Stimulated activated CD4-positive, alpha-beta T cell treated with anti-CD3 and anti-CD28 coated beads, Interleukin-12 subunit alpha, Interleukin-12 subunit beta, amount 100 ng/mL, for 24 hours (primary cell): ENCODE measurements at regions not wholly inside any gene's neighbourhood (a gene's known extent, or its start where the extent isn't known, plus 50 kb on each side); places are given as distances from the start of the nearest gene placed in this dataset.

Source experiments
- DNase-seq, 2 experiments: peaks; one replicate each; pipeline ENCODE4 v3.0.0-alpha.2; 2020; ENCODE audit warnings: low read depth in 2 of 2

DNA sequence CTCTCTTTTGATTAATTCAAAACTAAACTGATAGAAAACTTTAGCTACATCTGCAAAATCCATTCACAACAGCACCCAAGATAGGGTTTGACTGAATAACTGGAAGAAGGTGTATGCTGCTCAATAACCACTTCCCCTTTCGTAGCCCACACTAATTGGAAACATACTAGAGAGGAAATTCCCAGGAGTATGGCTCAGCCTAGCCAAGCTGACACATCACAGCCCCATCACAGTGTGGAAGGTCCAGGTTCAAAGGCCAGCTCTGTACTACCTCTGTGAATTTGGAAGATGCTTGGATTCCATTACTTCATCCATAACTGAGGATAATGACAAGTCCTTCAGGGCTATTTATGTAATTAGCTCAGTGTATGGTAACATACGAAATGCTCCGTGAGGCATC, 185.4 kb downstream of the FBXO15 start:
- no peak for DNase-seq

DNA sequence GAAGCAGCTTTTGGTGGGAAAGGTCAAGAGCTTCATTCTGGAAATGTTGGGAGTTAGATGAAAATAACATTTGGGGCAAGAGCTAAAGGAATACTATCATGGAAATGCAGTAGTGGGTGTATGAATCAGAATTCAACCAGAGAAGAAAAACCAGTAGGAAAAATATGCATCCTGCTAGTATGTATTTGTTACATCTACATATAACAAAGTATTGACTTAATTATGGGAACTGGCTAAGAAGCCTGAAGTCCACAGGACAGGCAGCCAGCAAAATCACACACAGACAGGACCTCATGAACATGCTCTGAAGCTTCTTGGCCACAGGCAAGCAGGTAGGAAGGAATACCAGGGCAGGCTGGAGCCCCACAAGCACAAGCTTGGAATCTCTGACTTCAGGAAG, 185.8 kb downstream of the FBXO15 start:
- no peak for DNase-seq

DNA sequence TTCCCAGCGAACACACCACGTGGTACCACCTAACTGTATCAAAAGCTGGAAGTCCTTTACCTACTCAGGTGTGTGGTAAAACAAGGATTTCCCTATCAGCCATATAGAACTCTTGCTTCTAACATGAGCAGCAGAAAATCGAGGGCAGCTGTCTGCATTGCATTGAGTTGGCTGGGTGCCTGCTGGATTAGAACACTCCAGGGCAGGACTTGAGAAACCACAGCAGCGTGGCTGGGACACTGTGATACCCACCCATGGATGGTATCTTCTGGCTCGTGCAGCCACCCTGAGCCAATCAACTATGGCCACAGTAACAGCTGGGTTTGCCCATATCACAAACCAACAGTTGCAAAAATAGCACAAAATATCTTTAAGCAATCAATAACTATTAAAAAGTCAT, 188.3 kb downstream of the FBXO15 start:
- DNase-seq = no peak

DNA sequence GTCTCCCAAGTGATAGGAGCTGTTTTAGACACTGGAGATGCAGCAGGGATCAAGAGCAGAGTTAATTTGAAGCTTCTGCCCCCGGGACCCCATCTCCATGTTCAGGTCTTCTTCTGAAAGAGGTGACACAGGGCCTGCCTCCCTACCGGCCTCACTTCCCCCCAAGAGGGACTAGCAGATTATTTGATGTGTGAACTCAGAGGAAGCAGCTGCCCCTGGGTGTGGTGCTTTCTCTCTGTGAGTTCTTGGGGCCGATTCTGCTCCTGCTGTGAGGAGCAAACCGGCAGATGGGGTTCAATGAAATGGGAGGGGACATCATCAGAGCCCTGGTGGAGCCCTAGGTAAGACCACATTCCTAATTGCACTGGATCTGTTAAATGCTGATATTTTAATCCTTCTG, 193.4 kb downstream of the FBXO15 start:
- no peak for DNase-seq

DNA sequence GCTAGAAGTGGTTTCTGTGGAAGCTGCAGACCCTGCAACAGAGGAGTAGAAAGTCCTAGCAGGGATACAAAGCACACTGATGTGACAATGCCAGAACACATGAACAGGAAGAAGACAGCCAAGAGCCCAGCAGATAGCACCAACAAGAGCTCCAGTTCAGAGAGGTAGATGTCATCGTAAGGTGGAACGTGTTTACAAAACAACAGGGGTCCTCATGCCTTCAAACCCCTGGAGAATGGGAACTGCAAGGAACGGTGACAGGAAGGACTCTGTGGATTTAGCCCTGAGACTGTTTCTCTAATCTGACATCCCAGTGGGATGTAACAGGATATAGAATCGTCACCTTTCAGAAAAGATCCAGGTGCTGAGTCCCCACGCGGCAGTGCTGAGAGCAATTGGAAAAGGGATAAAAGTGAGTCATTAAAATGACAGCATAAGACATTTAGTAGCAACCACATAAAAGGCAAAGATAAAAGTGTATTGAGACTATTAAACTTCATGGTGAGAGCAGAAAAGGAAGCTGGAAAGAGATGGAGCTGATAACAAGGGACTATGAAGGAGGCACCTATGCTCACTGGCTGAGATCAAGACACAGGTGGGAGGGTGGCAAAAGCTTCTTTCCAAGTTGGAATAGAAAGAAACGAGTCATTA, 195.2 kb downstream of the FBXO15 start:
- no peak for DNase-seq

DNA sequence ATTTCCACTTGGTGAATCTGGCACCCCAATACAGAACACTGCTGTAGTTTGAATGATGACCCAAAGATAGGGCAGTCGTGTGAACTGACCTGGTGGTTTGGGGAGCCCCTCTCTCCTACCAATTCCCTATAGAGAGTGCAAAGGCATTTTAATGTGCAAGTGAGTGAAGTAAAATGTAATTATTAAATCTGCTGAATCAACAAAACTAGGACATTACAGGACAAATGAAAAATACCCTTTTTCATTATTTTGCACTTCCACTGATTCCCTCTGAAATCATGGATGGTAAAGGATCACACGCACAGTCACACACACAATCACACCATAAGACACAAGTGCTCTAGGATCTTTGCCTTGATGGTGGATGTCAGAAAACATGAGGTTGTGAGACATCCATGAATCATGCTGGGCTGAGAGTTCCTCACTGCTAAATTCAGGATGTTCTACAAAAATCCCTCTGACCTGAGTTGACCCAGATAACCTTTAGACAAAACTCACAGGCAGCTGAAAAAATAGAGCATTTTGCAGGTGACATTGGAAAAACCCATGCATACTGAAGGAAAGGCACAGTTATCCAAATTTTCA, 197.4 kb downstream of the FBXO15 start:
- no peak for DNase-seq

- no peak for DNase-seq
These were observed 199.1 kb downstream of the FBXO15 start for GRCh38 chr18:73948497-73948896.

DNA sequence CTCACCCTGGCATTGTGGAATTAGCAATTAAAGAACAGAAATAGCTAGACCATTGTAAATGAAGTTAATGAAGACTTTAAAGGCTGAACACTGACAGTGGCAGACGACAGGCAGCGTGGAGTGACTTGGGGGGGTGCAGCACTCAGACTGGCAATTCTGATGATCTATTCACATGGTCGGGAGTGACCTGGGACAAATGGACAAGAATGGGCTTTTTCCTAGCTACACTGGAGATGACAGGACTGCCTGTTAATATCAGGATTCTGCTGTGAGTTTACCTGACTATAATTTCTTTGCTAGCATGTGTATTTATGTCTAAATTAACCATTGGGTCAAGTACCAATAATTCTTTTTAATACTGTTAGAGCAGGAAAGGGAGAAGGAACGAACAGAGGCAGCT, 199.6 kb downstream of the FBXO15 start:
- no peak for DNase-seq

GRCh38 chr18:73947180-73947921, 200.3 kb downstream of the FBXO15 start:
- DNase-seq = no peak

- DNase-seq = no peak
These were observed 202.4 kb downstream of the FBXO15 start for GRCh38 chr18:73945130-73945792.

GRCh38 chr18:73944715-73945114, 202.9 kb downstream of the FBXO15 start:
- DNase-seq = no peak

DNA sequence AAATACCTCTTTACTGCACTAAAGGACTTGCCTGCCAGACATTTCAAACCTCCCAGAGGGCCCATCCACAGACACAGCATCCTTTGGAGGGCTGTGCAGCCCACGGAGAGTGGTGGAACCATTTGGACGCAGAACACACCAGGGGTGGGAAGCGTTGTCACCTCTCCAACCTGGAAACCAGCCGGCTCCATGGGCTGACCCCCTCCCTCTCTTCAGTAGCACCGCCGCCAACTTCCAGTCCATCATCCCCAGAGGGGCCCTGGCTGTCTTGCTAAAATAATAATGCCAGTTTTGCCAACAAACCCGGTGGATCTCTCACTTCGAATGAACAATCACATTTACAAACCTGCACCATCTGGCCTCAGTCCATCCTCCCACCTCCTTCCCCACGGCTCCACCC, 203.9 kb downstream of the FBXO15 start:
- no peak for DNase-seq

- DNase-seq = no peak
These were observed 204.7 kb downstream of the FBXO15 start for GRCh38 chr18:73942956-73943355.

- DNase-seq = no peak
These were observed 205.5 kb downstream of the FBXO15 start for GRCh38 chr18:73942081-73942625.

- DNase-seq = no peak
These were observed 206.9 kb downstream of the FBXO15 start for GRCh38 chr18:73940721-73941120.

GRCh38 chr18:73939391-73939790, 208.2 kb downstream of the FBXO15 start:
- DNase-seq = no peak

DNA sequence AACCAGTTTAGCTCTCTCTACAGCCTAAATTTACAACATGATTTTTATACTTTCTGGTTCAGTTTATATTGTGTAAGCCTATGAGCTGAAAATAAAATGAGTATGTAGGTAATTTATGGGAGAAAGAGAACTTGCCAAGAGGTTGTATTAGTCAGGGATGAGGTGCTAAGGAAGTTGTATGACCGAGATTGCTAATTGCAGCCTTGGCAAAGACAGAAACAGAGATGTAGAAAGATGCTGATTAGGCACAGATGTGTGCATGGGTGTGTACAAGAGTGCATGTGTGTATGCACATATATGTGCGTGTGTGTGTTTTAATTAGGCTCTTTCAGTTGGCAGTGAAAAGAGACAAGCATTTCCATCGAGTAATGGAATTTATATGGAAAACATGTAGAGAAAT, 213.9 kb downstream of the FBXO15 start:
- no peak for DNase-seq

- DNase-seq = no peak
These were observed 214.7 kb downstream of the FBXO15 start for GRCh38 chr18:73932976-73933375.

DNA sequence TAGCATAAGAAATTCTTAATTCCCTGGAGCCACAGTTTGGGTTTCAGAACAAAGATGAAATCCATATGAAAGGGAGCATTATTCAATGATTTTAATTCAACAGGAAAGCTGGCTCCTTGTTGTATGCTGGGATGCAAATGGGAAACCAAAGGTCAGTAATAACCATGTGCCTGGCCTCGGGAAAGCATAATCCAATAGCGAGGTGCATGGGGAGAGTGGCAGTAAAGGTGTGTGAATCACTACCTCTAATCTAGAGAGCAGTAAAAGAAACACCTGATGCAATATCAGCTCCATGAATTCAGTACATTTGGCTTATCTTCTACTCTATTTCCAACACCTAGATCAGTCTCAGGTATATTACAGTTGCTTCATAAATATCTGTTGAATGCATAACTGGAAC, 220.1 kb downstream of the FBXO15 start:
- DNase-seq = no peak

- no peak for DNase-seq
These were observed 222.8 kb downstream of the FBXO15 start for GRCh38 chr18:73924836-73925235.

- no peak for DNase-seq
These were observed 223.3 kb downstream of the FBXO15 start for GRCh38 chr18:73924307-73924706.

GRCh38 chr18:73923866-73924265, 223.8 kb downstream of the FBXO15 start:
- DNase-seq = no peak
